ENCODE measurements at regions not wholly inside any gene's neighbourhood (a gene's known extent, or its start where the extent isn't known, plus 50 kb on each side); places are given as distances from the start of the nearest gene placed in this dataset.

GRCh38 chr18:43465483-43465882 lies 188.2 kb upstream of the SYT4 start:
- no peak for ATAC-seq
- ChIA-PET CTCF (no interaction called here), POLR2A (no interaction called here)

GRCh38 chr18:43471873-43472272 lies 194.6 kb upstream of the SYT4 start:
- peaks cover 4% of the 10 kb centered on the region for H3K9me3 Mint-ChIP-seq
- no peak for TF ChIP-seq CTCF (IDR thresholded peaks at IDR 0.05)
- H3K36me3 Mint-ChIP-seq (ENCODE audit: low read depth) = no peaks in the 10 kb centered on the region
- no peak for DNase-seq
- no peaks in the 10 kb centered on the region for H3K27me3 Mint-ChIP-seq
- H3K4me3 Mint-ChIP-seq = no peak overlapping the region
- no peak for ATAC-seq
- H3K27ac Mint-ChIP-seq = no peak overlapping the region
- intact Hi-C loops (cut with micrococcal nuclease) = no loop called here
- POLR2A ChIA-PET = no interaction called here
- CTCF ChIA-PET = no interaction called here
- H3K4me1 Mint-ChIP-seq (ENCODE audit: low read depth) = no peaks in the 10 kb centered on the region

More at GRCh38 chr18:43465483-43465882, 188.2 kb upstream of the SYT4 start:
- no peak overlapping the region for H3K4me3 Mint-ChIP-seq
- no peaks in the 10 kb centered on the region for H3K27me3 Mint-ChIP-seq
- H3K27ac Mint-ChIP-seq = no peak overlapping the region
- no peak for DNase-seq
- no peak for TF ChIP-seq CTCF (IDR thresholded peaks at IDR 0.05)
- H3K4me1 Mint-ChIP-seq (ENCODE audit: low read depth) = no peaks in the 10 kb centered on the region
- peaks cover 19% of the 10 kb centered on the region for H3K9me3 Mint-ChIP-seq
- H3K36me3 Mint-ChIP-seq (ENCODE audit: low read depth) = no peaks in the 10 kb centered on the region
- intact Hi-C loops (cut with micrococcal nuclease) = no loop called here

DNA sequence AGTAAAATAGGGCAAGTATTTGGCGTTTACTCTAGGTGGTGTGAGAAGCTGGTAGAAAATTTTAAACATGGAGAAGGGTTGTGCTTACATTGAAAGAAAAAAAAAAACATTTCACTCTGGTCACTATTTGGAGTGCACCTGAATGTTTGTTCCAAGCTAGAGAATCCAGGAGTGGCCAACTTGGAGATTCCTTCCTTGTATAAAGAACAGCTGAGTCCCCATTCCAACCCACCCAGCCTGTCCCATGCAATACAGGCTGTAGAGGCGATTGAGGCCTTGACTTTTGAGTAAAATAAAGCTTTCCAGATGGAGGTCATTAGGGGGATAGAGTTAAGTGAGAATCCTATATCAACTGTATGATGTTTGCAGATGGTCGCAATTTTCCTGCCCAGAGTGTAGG lies 203.8 kb upstream of the SYT4 start:
- Mint-ChIP-seq H3K27me3 (no peaks in the 10 kb centered on the region), H3K27ac (no peak overlapping the region), H3K4me1 (ENCODE audit: low read depth) (no peaks in the 10 kb centered on the region), H3K4me3 (no peak overlapping the region), H3K9me3 (peaks cover 7% of the 10 kb centered on the region), H3K36me3 (ENCODE audit: low read depth) (no peaks in the 10 kb centered on the region)
- intact Hi-C loops (cut with micrococcal nuclease) = no loop called here
- ATAC-seq (no peak), DNase-seq (no peak)
- ChIA-PET POLR2A (no interaction called here), CTCF (no interaction called here)
- TF ChIP-seq CTCF (IDR thresholded peaks at IDR 0.05) = no peak

DNA sequence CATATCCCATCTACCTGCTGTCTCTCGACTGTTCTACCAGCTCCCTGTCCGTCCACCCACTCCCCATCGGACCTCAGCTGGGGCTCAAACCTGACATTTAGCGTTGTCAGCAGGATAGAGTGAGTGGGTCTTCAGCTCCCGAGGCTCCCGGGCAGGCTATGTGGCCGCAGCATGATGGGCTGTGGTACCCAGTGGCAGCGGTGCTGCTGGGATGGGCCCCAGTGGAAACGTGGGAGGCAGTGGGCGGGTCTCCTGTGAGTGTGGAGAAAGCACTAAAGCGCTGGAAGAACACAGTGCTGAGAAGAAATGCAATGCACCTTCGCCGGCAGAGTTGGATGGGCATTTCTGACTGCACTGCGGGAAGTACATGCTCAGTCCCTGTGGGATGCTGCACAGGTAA lies 204.8 kb upstream of the SYT4 start:
- Mint-ChIP-seq H3K4me3 (no peak overlapping the region), H3K27ac (no peak overlapping the region), H3K27me3 (no peaks in the 10 kb centered on the region), H3K9me3 (peaks cover 11% of the 10 kb centered on the region), H3K36me3 (ENCODE audit: low read depth) (no peaks in the 10 kb centered on the region), H3K4me1 (ENCODE audit: low read depth) (no peaks in the 10 kb centered on the region)
- ATAC-seq (no peak), DNase-seq (no peak)
- ChIA-PET POLR2A (no interaction called here), CTCF (no interaction called here)
- no peak for TF ChIP-seq CTCF (IDR thresholded peaks at IDR 0.05)
- intact Hi-C loops (cut with micrococcal nuclease) = no loop called here

- H3K9me3 Mint-ChIP-seq = peaks cover 11% of the 10 kb centered on the region
- TF ChIP-seq CTCF (IDR thresholded peaks at IDR 0.05) = no peak
Measured at GRCh38 chr18:43482600-43482999, 205.3 kb upstream of the SYT4 start.

More at GRCh38 chr18:43482600-43482999, 205.3 kb upstream of the SYT4 start:
- no peaks in the 10 kb centered on the region for H3K27me3 Mint-ChIP-seq
- H3K36me3 Mint-ChIP-seq (ENCODE audit: low read depth) = no peaks in the 10 kb centered on the region
- ATAC-seq = no peak
- no peaks in the 10 kb centered on the region for H3K4me1 Mint-ChIP-seq (ENCODE audit: low read depth)
- CTCF ChIA-PET = no interaction called here
- no peak overlapping the region for H3K27ac Mint-ChIP-seq
- POLR2A ChIA-PET = no interaction called here
- DNase-seq = no peak
- intact Hi-C loops (cut with micrococcal nuclease) = no loop called here
- no peak overlapping the region for H3K4me3 Mint-ChIP-seq

Data from activated CD8-positive, alpha-beta T cell treated with anti-CD3 and anti-CD28 coated beads for 36 hours (primary cell).